ENCODE measurements at regions not wholly inside any gene's neighbourhood (a gene's known extent, or its start where the extent isn't known, plus 50 kb on each side); places are given as distances from the start of the nearest gene placed in this dataset.
"Not testable (repeated sequence)": the region's sequence is repeated elsewhere in the genome, so short reads cannot be mapped to it uniquely, and the experiment has no call there.

GRCh38 chr7:8343556-8343955 lies 81.6 kb upstream of the ICA1 start:
- DNase-seq, result no peak
- TF ChIP-seq CTCF (IDR thresholded peaks at IDR 0.05) (no peak), POLR2AphosphoS5 (IDR thresholded peaks at IDR 0.05) (no peak), EP300 (IDR thresholded peaks at IDR 0.05; ENCODE audit: low read depth) (no peak), POLR2A (IDR thresholded peaks at IDR 0.05) (no peak)

GRCh38 chr7:8347395-8347794 lies 85.4 kb upstream of the ICA1 start:
- H3K36me3 ChIP-seq; DNase-seq; in situ Hi-C loops (cut with MboI; ENCODE audit: low pct_ligation_motif_present in 1 of 4, low pct_unique_long_range_greater_than_20kb in 1 of 4, low sequenced_read_pairs in 3 of 4); H3K4me3 ChIP-seq; H3K9me3 ChIP-seq; H3K4me1 ChIP-seq; H3K27me3 ChIP-seq; H3K27ac ChIP-seq: not testable (repeated sequence)
- WGBS, 2 donors (ENCODE audit: low coverage in 1 of 2), result 0 to 45% methylated on average over 1 to 2 of the region's 2 CpGs
- intact Hi-C loops (cut with DNase I; ENCODE audit: low total_unique reads), result loop anchor here (10.0 kb wide), 1 partner anchor 1807 kb away; no protein-coding TSS in a partner anchor

More at GRCh38 chr7:8343556-8343955, 81.6 kb upstream of the ICA1 start:
- intact Hi-C loops (cut with DNase I; ENCODE audit: low total_unique reads) (loop anchor here (1.0 to 10.0 kb wide), 2 partner anchors 8 to 1811 kb away; no protein-coding TSS in a partner anchor), in situ Hi-C loops (cut with MboI; ENCODE audit: low pct_ligation_motif_present in 1 of 4, low pct_unique_long_range_greater_than_20kb in 1 of 4, low sequenced_read_pairs in 3 of 4) (no loop called here)
- no peak overlapping the region for H3K4me3 ChIP-seq
- 47 to 62% methylated on average over 4 to 5 of the region's 5 CpGs for WGBS, 2 donors (ENCODE audit: low coverage in 1 of 2)
- no peaks in the 10 kb centered on the region for H3K9me3 ChIP-seq
- no peaks in the 10 kb centered on the region for H3K27me3 ChIP-seq
- H3K36me3 ChIP-seq, result no peaks in the 10 kb centered on the region
- no peak overlapping the region for H3K27ac ChIP-seq
- no peaks in the 10 kb centered on the region for H3K4me1 ChIP-seq

GRCh38 chr7:8351654-8352053 lies 81.8 kb upstream of the NXPH1 start:
- H3K4me1 ChIP-seq; intact Hi-C loops (cut with DNase I; ENCODE audit: low total_unique reads); in situ Hi-C loops (cut with MboI; ENCODE audit: low pct_ligation_motif_present in 1 of 4, low pct_unique_long_range_greater_than_20kb in 1 of 4, low sequenced_read_pairs in 3 of 4); H3K4me3 ChIP-seq; H3K9me3 ChIP-seq; DNase-seq; H3K27me3 ChIP-seq; H3K27ac ChIP-seq; H3K36me3 ChIP-seq: not testable (repeated sequence)
- 92% methylated on average over 20 of the region's 20 CpGs; no CpG with 5 or more reads in 1 of the 2 donors for WGBS, 2 donors (ENCODE audit: low coverage in 1 of 2)

- Histone ChIP-seq H3K36me3 (no peaks in the 10 kb centered on the region), H3K27ac (no peak overlapping the region), H3K4me3 (no peak overlapping the region), H3K27me3 (no peaks in the 10 kb centered on the region), H3K4me1 (no peaks in the 10 kb centered on the region), H3K9me3 (no peaks in the 10 kb centered on the region)
- TF ChIP-seq POLR2AphosphoS5 (IDR thresholded peaks at IDR 0.05), result no peak
- no peak for TF ChIP-seq CTCF (IDR thresholded peaks at IDR 0.05)
- TF ChIP-seq EP300 (IDR thresholded peaks at IDR 0.05; ENCODE audit: low read depth), result no peak
- no peak for TF ChIP-seq POLR2A (IDR thresholded peaks at IDR 0.05)
- DNase-seq, result no peak
- in situ Hi-C loops (cut with MboI; ENCODE audit: low pct_ligation_motif_present in 1 of 4, low pct_unique_long_range_greater_than_20kb in 1 of 4, low sequenced_read_pairs in 3 of 4) (no loop called here), intact Hi-C loops (cut with DNase I; ENCODE audit: low total_unique reads) (no loop called here)
- WGBS, 2 donors (ENCODE audit: low coverage in 1 of 2), result 81 to 93% methylated on average over 2 of the region's 2 CpGs
These were observed 79.4 kb upstream of the NXPH1 start for GRCh38 chr7:8353991-8354390.

- no peaks in the 10 kb centered on the region for H3K36me3 ChIP-seq
- WGBS, 2 donors (ENCODE audit: low coverage in 1 of 2), result 75 to 80% methylated on average over 3 to 4 of the region's 4 CpGs
- intact Hi-C loops (cut with DNase I; ENCODE audit: low total_unique reads), result no loop called here
- no peaks in the 10 kb centered on the region for H3K27me3 ChIP-seq
- in situ Hi-C loops (cut with MboI; ENCODE audit: low pct_ligation_motif_present in 1 of 4, low pct_unique_long_range_greater_than_20kb in 1 of 4, low sequenced_read_pairs in 3 of 4), result no loop called here
- H3K4me1 ChIP-seq, result no peaks in the 10 kb centered on the region
- no peak overlapping the region for H3K4me3 ChIP-seq
- no peaks in the 10 kb centered on the region for H3K9me3 ChIP-seq
- DNase-seq, result no peak
- TF ChIP-seq POLR2A (IDR thresholded peaks at IDR 0.05), result no peak
- TF ChIP-seq CTCF (IDR thresholded peaks at IDR 0.05), result no peak
- no peak for TF ChIP-seq POLR2AphosphoS5 (IDR thresholded peaks at IDR 0.05)
- TF ChIP-seq EP300 (IDR thresholded peaks at IDR 0.05; ENCODE audit: low read depth), result no peak
- H3K27ac ChIP-seq, result no peak overlapping the region
These were observed 78.9 kb upstream of the NXPH1 start for GRCh38 chr7:8354503-8354902.
